ENCODE measurements at regions not wholly inside any gene's neighbourhood (a gene's known extent, or its start where the extent isn't known, plus 50 kb on each side); places are given as distances from the start of the nearest gene placed in this dataset.
"Not testable (repeated sequence)": the region's sequence is repeated elsewhere in the genome, so short reads cannot be mapped to it uniquely, and the experiment has no call there.

- H2AFZ ChIP-seq (ENCODE audit: low read depth, low read length) = no peak overlapping the region
- no peak overlapping the region for H3K4me3 ChIP-seq (ENCODE audit: low read length)
- no peaks in the 10 kb centered on the region for H3K9me3 ChIP-seq (ENCODE audit: low read length)
- no peaks in the 10 kb centered on the region for H3K27me3 ChIP-seq (ENCODE audit: insufficient read depth, low read length)
- H3K36me3 ChIP-seq (ENCODE audit: insufficient read depth, low read length) = no peaks in the 10 kb centered on the region
- no peaks in the 10 kb centered on the region for H3K4me1 ChIP-seq (ENCODE audit: insufficient read depth, low read length)
Measured at GRCh38 chr20:29878777-29879442, 1378.6 kb upstream of the DEFB115 start.

- not testable (repeated sequence) for H3K9me3 ChIP-seq (ENCODE audit: low read length); H3K36me3 ChIP-seq (ENCODE audit: insufficient read depth, low read length); H3K4me3 ChIP-seq (ENCODE audit: low read length); H3K4me1 ChIP-seq (ENCODE audit: insufficient read depth, low read length); H2AFZ ChIP-seq (ENCODE audit: low read depth, low read length); H3K27me3 ChIP-seq (ENCODE audit: insufficient read depth, low read length)
Measured at GRCh38 chr20:29881107-29881506, 1376.4 kb upstream of the DEFB115 start.

GRCh38 chr20:29883514-29884219, 1373.8 kb upstream of the DEFB115 start:
- H3K27me3 ChIP-seq (ENCODE audit: insufficient read depth, low read length); H3K4me1 ChIP-seq (ENCODE audit: insufficient read depth, low read length); H2AFZ ChIP-seq (ENCODE audit: low read depth, low read length); H3K9me3 ChIP-seq (ENCODE audit: low read length); H3K4me3 ChIP-seq (ENCODE audit: low read length); H3K36me3 ChIP-seq (ENCODE audit: insufficient read depth, low read length): not testable (repeated sequence)

- not testable (repeated sequence) for H3K27me3 ChIP-seq (ENCODE audit: insufficient read depth, low read length); H3K4me1 ChIP-seq (ENCODE audit: insufficient read depth, low read length); H2AFZ ChIP-seq (ENCODE audit: low read depth, low read length); H3K36me3 ChIP-seq (ENCODE audit: insufficient read depth, low read length); H3K4me3 ChIP-seq (ENCODE audit: low read length); H3K9me3 ChIP-seq (ENCODE audit: low read length)
Measured at GRCh38 chr20:29884322-29884721, 1373.1 kb upstream of the DEFB115 start.

GRCh38 chr20:29885282-29886185, 1371.9 kb upstream of the DEFB115 start:
- not testable (repeated sequence) for H3K36me3 ChIP-seq (ENCODE audit: insufficient read depth, low read length); H3K9me3 ChIP-seq (ENCODE audit: low read length); H3K27me3 ChIP-seq (ENCODE audit: insufficient read depth, low read length); H3K4me3 ChIP-seq (ENCODE audit: low read length); H3K4me1 ChIP-seq (ENCODE audit: insufficient read depth, low read length); H2AFZ ChIP-seq (ENCODE audit: low read depth, low read length)

GRCh38 chr20:29891555-29891954, 1365.9 kb upstream of the DEFB115 start:
- not testable (repeated sequence) for H3K27me3 ChIP-seq (ENCODE audit: insufficient read depth, low read length); H3K9me3 ChIP-seq (ENCODE audit: low read length); H3K4me1 ChIP-seq (ENCODE audit: insufficient read depth, low read length); H3K4me3 ChIP-seq (ENCODE audit: low read length); H2AFZ ChIP-seq (ENCODE audit: low read depth, low read length); H3K36me3 ChIP-seq (ENCODE audit: insufficient read depth, low read length)

Measured in neuron (in vitro differentiated cells).